WTC11 (cell line): ENCODE measurements at regions not wholly inside any gene's neighbourhood (a gene's known extent, or its start where the extent isn't known, plus 50 kb on each side); places are given as distances from the start of the nearest gene placed in this dataset.

Experiments
- ATAC-seq: fragments of 200-7000 bp; cut with Tn5 transposase; 2 replicates; pipeline ENCODE4 v1.10.0; 2021; ENCODE audit warnings: mild to moderate bottlenecking, moderate library complexity
- CTCF ChIA-PET: fragments of 300-600 bp; sonication (Branson Sonifier 250); formaldehyde crosslinking; loops from one replicate; lab custom pipeline; 2021; ENCODE audit warnings: antibody characterized with exemption; lab: Charles Lee
- POLR2A ChIA-PET: fragments of 350-600 bp; sonication (Branson Sonifier 250); formaldehyde crosslinking; loops from one replicate; lab custom pipeline; 2021; ENCODE audit warnings: antibody characterized with exemption; lab: Charles Lee
- DNase-seq: peaks from one replicate; pipeline ENCODE4 v3.0.0; 2021; ENCODE audit warnings: low spot score
- H3K27ac Mint-ChIP-seq: 2 replicates; pipeline ENCODE4 v1.8.0; 2021; ENCODE audit warnings: mixed read lengths
- H3K27me3 Mint-ChIP-seq: 2 replicates; pipeline ENCODE4 v1.8.0; 2021; ENCODE audit warnings: low read depth, mild to moderate bottlenecking, moderate library complexity, mixed read lengths
- H3K36me3 Mint-ChIP-seq: 2 replicates; pipeline ENCODE4 v1.8.0; 2021; ENCODE audit warnings: mixed read lengths
- H3K4me1 Mint-ChIP-seq: 2 replicates; pipeline ENCODE4 v1.8.0; 2022; ENCODE audit warnings: mixed read lengths
- H3K4me3 Mint-ChIP-seq: 2 replicates; pipeline ENCODE4 v1.8.0; 2021; ENCODE audit warnings: mild to moderate bottlenecking, moderate library complexity, mixed read lengths
- H3K9me3 Mint-ChIP-seq: 2 replicates; pipeline ENCODE4 v1.8.0; 2021; ENCODE audit warnings: mixed read lengths
- ELF4 ChIP-seq: sonication (generic); formaldehyde crosslinking; IDR thresholded peaks from 2 replicates; pipeline ENCODE4 v1.8.1; 2022; ENCODE audit warnings: low read depth, mild to moderate bottlenecking, moderate library complexity, missing genetic modification reagents
- FOXJ3 ChIP-seq: sonication (generic); formaldehyde crosslinking; IDR thresholded peaks from 2 replicates; pipeline ENCODE4 v1.9.0; 2021; ENCODE audit warnings: missing genetic modification reagents, mild to moderate bottlenecking, borderline replicate concordance
- GTF2I ChIP-seq: fragments of 250-450 bp; sonication (Bioruptor Pico); conservative IDR thresholded peaks from 2 replicates; pipeline ENCODE4 v1.4.0; 2021; ENCODE audit warnings: mild to moderate bottlenecking
- JAZF1 ChIP-seq: fragments of 250-450 bp; sonication (Bioruptor Pico); IDR thresholded peaks from 2 replicates; pipeline ENCODE4 v1.9.0; 2021; ENCODE audit warnings: moderate library complexity, mild to moderate bottlenecking, inconsistent platforms
- MXD4 ChIP-seq: fragments of 250-450 bp; sonication (Bioruptor Pico); IDR thresholded peaks from 2 replicates; pipeline ENCODE4 v1.8.0; 2021; ENCODE audit warnings: mild to moderate bottlenecking, moderate library complexity, borderline replicate concordance
- MYBL2 ChIP-seq: sonication (generic); formaldehyde crosslinking; IDR thresholded peaks from 2 replicates; pipeline ENCODE4 v1.8.1; 2023; ENCODE audit warnings: mild to moderate bottlenecking, moderate library complexity, missing genetic modification reagents
- OVOL2 ChIP-seq: fragments of 250-450 bp; sonication (Bioruptor Pico); IDR thresholded peaks from 2 replicates; pipeline ENCODE4 v1.9.0; 2021; ENCODE audit warnings: mild to moderate bottlenecking, borderline replicate concordance
- PRRX2 ChIP-seq: fragments of 250-450 bp; sonication (Bioruptor Pico); IDR thresholded peaks from 2 replicates; pipeline ENCODE4 v1.8.0; 2021; ENCODE audit warnings: mild to moderate bottlenecking
- RELA ChIP-seq: sonication (generic); formaldehyde crosslinking; IDR thresholded peaks from 2 replicates; pipeline ENCODE4 v1.8.1; 2022; ENCODE audit warnings: missing genetic modification reagents, mild to moderate bottlenecking, borderline replicate concordance
- TEAD4 ChIP-seq: sonication (generic); formaldehyde crosslinking; IDR thresholded peaks from 2 replicates; pipeline ENCODE4 v1.8.0; 2022; ENCODE audit warnings: mild to moderate bottlenecking, missing genetic modification reagents
- TP53 ChIP-seq: sonication (generic); formaldehyde crosslinking; IDR thresholded peaks from 2 replicates; pipeline ENCODE4 v1.8.1; 2023; ENCODE audit warnings: mild to moderate bottlenecking, missing genetic modification reagents
- TF ChIP-seq, protein P1 (sequence below): fragments of 250-450 bp; sonication (Bioruptor Pico); IDR thresholded peaks from 2 replicates; pipeline ENCODE4 v2.1.2; 2022; ENCODE audit warnings: mild to moderate bottlenecking, moderate library complexity
- TF ChIP-seq, protein P2 (sequence below): fragments of 250-450 bp; sonication (Bioruptor Pico); conservative IDR thresholded peaks from 2 replicates; pipeline ENCODE4 v1.9.0; 2021; ENCODE audit warnings: mild to moderate bottlenecking
- TF ChIP-seq, protein P3 (sequence below): fragments of 250-450 bp; sonication (Bioruptor Pico); IDR thresholded peaks from 2 replicates; pipeline ENCODE4 v1.8.0; 2021; ENCODE audit warnings: mild to moderate bottlenecking
- TF ChIP-seq, protein P4 (sequence below): sonication (generic); formaldehyde crosslinking; IDR thresholded peaks from 2 replicates; pipeline ENCODE4 v1.8.1; 2023; ENCODE audit warnings: mild to moderate bottlenecking, missing genetic modification reagents
- TF ChIP-seq, protein P5 (sequence below): sonication (generic); formaldehyde crosslinking; conservative IDR thresholded peaks from 2 replicates; pipeline ENCODE4 v1.8.1; 2023; ENCODE audit warnings: mild to moderate bottlenecking, low read depth, missing genetic modification reagents, moderate library complexity
- TF ChIP-seq, protein P6 (sequence below): fragments of 250-450 bp; sonication (Bioruptor Pico); IDR thresholded peaks from 2 replicates; pipeline ENCODE4 v1.9.0; 2021; ENCODE audit warnings: moderate library complexity, mild to moderate bottlenecking, inconsistent platforms, borderline replicate concordance
- TF ChIP-seq, protein P7 (sequence below): sonication (generic); formaldehyde crosslinking; IDR thresholded peaks from 2 replicates; pipeline ENCODE4 v1.8.1; 2022; ENCODE audit warnings: missing genetic modification reagents, borderline replicate concordance

DNA sequence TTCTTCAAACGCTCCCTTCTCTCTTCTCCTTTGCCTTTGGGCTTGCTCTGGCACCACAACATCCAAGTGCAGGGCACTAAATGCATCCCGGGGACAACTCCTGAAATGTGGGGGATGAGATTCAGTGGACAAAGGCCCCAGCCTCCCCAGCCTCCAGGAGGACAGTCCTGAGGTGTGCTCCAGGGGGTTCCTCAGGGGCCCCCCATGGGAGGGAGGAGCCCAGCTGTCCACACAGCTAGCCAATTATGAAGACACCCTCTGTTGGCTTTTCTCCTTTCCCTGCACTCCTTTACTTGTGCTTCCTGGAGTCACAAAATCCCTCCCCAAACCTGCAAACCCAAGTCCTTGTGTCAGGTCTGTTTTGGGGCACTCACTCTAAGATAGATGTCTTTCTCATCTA is 735.4 kb downstream of the PTPRU start (continued):
- no peak for TF ChIP-seq FOXJ3 (CRISPR knock-in tag)
- no peak for TF ChIP-seq PRRX2 (CRISPR knock-in tag)
- no peak for TF ChIP-seq TEAD4 (CRISPR knock-in tag)
- no peak for TF ChIP-seq GTF2I (CRISPR knock-in tag)
- no peak for TF ChIP-seq JAZF1 (CRISPR knock-in tag)
- TF ChIP-seq MXD4 (CRISPR knock-in tag), result no peak
- TF ChIP-seq, protein P1, sequence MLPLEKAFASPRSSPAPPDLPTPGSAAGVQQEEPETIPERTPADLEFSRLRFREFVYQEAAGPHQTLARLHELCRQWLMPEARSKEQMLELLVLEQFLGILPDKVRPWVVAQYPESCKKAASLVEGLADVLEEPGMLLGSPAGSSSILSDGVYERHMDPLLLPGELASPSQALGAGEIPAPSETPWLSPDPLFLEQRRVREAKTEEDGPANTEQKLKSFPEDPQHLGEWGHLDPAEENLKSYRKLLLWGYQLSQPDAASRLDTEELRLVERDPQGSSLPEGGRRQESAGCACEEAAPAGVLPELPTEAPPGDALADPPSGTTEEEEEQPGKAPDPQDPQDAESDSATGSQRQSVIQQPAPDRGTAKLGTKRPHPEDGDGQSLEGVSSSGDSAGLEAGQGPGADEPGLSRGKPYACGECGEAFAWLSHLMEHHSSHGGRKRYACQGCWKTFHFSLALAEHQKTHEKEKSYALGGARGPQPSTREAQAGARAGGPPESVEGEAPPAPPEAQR (CRISPR knock-in tag), result no peak

DNA sequence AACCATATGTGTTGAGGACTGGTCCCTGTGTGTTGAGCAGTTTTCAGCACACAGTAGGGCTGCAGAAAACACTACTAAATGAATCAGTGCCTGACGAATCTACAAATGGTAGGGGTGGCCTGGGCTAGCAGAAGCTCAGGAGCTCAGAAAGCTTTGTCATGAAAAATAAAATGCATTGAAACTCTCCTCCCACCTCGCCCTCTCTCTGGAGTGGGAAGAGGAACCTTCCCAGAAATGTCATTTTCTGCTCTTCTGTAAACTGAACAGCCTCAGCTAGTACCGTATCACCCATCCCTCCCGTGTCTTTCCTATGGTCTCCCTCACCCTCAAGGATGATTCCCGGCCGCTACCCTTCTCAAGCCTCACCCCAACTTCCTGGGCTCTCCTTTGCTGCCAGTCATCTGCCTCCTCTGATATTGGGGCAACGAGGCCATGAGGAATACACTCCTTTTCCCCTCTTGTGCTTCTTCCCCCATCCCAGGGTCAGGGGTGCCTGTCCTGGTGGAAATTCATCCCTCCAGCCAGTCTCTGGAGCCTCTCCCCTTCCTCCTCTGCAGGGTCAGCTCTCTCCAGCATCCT is 734.5 kb downstream of the PTPRU start:
- Mint-ChIP-seq H3K27ac (peak overlapping the region; percentile 46; the same call in 1 of the 2 replicates), H3K9me3 (peaks cover 10% of the 10 kb centered on the region), H3K4me1 (peaks cover 58% of the 10 kb centered on the region), H3K4me3 (no peak overlapping the region), H3K36me3 (peaks cover 6% of the 10 kb centered on the region; the same call in 1 of the 2 replicates), H3K27me3 (peaks cover 31% of the 10 kb centered on the region)
- ATAC-seq (no peak), DNase-seq (no peak)
- ChIA-PET CTCF (no interaction called here), POLR2A (no interaction called here)
- no peak for TF ChIP-seq RELA
- no peak for TF ChIP-seq MYBL2
- TF ChIP-seq, protein P2, sequence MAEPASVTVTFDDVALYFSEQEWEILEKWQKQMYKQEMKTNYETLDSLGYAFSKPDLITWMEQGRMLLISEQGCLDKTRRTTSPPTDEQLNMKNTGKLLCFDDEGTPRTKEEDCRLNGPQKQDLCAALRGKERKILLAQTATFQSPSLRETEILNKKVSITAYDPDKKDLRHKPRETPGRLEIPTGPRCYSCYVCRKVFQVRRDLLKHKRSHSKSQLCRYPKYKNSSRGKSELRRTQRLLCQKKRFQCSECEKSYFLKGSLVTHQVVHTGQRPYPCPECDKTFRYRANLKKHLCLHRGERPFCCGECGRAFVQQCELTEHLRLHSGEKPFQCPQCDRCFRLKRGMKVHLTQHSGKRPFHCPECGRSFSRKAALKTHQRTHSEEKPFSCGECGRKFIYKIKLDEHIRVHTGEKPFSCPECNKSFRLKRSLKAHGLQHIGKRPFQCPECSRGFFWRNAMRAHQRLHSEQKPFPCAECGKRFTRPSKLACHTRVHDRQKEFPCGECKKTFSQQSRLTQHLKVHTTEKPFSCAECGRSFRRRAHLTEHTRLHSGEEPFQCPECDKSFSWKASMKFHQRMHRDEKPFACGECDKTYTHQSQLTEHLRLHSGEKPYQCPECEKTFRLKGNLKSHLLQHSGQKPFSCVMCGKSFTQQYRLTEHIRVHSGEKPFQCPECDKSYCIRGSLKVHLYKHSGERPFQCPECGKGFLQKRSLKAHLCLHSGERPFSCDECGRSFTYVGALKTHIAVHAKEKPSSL, result no peak
- TF ChIP-seq, protein P3, sequence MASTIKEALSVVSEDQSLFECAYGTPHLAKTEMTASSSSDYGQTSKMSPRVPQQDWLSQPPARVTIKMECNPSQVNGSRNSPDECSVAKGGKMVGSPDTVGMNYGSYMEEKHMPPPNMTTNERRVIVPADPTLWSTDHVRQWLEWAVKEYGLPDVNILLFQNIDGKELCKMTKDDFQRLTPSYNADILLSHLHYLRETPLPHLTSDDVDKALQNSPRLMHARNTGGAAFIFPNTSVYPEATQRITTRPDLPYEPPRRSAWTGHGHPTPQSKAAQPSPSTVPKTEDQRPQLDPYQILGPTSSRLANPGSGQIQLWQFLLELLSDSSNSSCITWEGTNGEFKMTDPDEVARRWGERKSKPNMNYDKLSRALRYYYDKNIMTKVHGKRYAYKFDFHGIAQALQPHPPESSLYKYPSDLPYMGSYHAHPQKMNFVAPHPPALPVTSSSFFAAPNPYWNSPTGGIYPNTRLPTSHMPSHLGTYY, result no peak
- TF ChIP-seq, protein P4, sequence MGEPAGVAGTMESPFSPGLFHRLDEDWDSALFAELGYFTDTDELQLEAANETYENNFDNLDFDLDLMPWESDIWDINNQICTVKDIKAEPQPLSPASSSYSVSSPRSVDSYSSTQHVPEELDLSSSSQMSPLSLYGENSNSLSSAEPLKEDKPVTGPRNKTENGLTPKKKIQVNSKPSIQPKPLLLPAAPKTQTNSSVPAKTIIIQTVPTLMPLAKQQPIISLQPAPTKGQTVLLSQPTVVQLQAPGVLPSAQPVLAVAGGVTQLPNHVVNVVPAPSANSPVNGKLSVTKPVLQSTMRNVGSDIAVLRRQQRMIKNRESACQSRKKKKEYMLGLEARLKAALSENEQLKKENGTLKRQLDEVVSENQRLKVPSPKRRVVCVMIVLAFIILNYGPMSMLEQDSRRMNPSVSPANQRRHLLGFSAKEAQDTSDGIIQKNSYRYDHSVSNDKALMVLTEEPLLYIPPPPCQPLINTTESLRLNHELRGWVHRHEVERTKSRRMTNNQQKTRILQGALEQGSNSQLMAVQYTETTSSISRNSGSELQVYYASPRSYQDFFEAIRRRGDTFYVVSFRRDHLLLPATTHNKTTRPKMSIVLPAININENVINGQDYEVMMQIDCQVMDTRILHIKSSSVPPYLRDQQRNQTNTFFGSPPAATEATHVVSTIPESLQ (CRISPR knock-in tag), result no peak
- no peak for TF ChIP-seq OVOL2 (CRISPR knock-in tag)
- TF ChIP-seq ELF4 (CRISPR knock-in tag), result no peak
- TF ChIP-seq FOXJ3 (CRISPR knock-in tag), result no peak
- TF ChIP-seq, protein P5, sequence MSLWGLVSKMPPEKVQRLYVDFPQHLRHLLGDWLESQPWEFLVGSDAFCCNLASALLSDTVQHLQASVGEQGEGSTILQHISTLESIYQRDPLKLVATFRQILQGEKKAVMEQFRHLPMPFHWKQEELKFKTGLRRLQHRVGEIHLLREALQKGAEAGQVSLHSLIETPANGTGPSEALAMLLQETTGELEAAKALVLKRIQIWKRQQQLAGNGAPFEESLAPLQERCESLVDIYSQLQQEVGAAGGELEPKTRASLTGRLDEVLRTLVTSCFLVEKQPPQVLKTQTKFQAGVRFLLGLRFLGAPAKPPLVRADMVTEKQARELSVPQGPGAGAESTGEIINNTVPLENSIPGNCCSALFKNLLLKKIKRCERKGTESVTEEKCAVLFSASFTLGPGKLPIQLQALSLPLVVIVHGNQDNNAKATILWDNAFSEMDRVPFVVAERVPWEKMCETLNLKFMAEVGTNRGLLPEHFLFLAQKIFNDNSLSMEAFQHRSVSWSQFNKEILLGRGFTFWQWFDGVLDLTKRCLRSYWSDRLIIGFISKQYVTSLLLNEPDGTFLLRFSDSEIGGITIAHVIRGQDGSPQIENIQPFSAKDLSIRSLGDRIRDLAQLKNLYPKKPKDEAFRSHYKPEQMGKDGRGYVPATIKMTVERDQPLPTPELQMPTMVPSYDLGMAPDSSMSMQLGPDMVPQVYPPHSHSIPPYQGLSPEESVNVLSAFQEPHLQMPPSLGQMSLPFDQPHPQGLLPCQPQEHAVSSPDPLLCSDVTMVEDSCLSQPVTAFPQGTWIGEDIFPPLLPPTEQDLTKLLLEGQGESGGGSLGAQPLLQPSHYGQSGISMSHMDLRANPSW, result no peak
- TF ChIP-seq, protein P6, sequence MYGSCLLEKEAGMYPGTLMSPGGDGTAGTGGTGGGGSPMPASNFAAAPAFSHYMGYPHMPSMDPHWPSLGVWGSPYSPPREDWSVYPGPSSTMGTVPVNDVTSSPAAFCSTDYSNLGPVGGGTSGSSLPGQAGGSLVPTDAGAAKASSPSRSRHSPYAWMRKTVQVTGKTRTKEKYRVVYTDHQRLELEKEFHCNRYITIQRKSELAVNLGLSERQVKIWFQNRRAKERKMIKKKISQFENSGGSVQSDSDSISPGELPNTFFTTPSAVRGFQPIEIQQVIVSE (CRISPR knock-in tag), result no peak
- no peak for TF ChIP-seq TP53 (CRISPR knock-in tag)
- TF ChIP-seq, protein P7, sequence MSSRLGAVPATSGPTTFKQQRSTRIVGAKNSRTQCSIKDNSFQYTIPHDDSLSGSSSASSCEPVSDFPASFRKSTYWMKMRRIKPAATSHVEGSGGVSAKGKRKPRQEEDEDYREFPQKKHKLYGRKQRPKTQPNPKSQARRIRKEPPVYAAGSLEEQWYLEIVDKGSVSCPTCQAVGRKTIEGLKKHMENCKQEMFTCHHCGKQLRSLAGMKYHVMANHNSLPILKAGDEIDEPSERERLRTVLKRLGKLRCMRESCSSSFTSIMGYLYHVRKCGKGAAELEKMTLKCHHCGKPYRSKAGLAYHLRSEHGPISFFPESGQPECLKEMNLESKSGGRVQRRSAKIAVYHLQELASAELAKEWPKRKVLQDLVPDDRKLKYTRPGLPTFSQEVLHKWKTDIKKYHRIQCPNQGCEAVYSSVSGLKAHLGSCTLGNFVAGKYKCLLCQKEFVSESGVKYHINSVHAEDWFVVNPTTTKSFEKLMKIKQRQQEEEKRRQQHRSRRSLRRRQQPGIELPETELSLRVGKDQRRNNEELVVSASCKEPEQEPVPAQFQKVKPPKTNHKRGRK (CRISPR knock-in tag), result no peak
